Thyroid gland (tissue), 4 donors: ENCODE measurements at regions not wholly inside any gene's neighbourhood (a gene's known extent, or its start where the extent isn't known, plus 50 kb on each side); places are given as distances from the start of the nearest gene placed in this dataset.

Source experiments
- POLR2A ChIP-seq, 2 donors: fragments of 450-650 bp; IDR thresholded peaks; one replicate each; pipeline ENCODE4 v1.6.1; 2017; ENCODE audit warnings: antibody characterized with exemption in 2 of 2, mild to moderate bottlenecking in 2 of 2, moderate library complexity in 1 of 2
- TF ChIP-seq, protein P1 (sequence below), 6 experiments: fragments of 200-600 bp in 3 of 6; fragments of 450-650 bp in 3 of 6; sonication (generic) in 3 of 6; IDR thresholded peaks; one replicate each; pipeline ENCODE4 v1.5.1; 2016 to 2019; ENCODE audit warnings: antibody characterized with exemption in 6 of 6, mild to moderate bottlenecking in 2 of 6, inconsistent platforms in 1 of 6, moderate library complexity in 1 of 6

DNA sequence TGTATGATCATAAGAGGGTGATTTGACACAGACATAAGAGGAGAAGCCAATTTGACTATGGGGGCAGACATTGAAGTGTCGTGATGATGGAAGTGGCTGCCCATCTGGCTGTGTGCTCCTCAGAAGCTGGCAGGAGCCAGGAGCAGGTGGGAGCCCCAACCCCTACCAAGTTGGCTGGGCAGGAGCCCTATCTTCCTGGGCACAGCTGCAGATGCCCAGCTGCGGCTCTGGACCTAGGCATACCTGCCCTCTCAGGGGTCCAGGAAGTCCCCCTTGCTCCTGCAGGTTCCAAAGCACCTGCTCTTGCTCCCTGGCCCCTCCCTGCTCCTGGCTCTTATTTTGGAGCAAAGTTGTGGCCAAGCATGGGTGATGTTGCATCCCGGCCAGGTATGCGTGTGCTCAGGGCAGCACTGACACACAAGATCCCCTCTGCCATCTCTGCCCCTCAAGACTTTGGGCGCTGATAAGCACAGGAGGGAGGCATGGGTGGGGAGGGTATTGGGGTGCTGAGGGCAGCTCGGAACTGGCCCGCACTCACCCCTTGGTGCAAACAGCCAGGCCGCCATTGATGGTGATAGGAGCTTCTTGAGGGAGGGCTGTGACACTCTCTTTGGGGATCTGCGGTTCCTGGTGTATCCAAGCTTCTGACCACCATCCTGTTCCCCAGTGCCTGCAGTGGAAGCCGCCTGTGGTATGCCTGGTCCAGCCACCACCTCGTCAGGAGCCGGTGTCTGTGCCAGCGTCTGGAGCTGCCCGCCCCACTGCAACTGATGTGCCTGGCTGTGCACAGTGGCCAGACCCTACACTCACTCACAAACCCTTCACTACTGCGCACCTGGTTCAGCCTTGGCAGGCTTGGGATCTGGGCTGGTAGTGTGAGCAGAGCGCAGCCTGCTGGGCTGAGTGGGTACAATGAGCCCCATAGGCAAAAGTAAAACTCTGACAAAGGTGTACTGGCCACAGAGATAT lies 230.9 kb downstream of the CDH9 start:
- TF ChIP-seq, protein P1, sequence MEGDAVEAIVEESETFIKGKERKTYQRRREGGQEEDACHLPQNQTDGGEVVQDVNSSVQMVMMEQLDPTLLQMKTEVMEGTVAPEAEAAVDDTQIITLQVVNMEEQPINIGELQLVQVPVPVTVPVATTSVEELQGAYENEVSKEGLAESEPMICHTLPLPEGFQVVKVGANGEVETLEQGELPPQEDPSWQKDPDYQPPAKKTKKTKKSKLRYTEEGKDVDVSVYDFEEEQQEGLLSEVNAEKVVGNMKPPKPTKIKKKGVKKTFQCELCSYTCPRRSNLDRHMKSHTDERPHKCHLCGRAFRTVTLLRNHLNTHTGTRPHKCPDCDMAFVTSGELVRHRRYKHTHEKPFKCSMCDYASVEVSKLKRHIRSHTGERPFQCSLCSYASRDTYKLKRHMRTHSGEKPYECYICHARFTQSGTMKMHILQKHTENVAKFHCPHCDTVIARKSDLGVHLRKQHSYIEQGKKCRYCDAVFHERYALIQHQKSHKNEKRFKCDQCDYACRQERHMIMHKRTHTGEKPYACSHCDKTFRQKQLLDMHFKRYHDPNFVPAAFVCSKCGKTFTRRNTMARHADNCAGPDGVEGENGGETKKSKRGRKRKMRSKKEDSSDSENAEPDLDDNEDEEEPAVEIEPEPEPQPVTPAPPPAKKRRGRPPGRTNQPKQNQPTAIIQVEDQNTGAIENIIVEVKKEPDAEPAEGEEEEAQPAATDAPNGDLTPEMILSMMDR (IDR thresholded peaks at IDR 0.05), result no peak
- no peak for TF ChIP-seq POLR2A (IDR thresholded peaks at IDR 0.05)
